Activated CD4-positive, alpha-beta T cell treated with anti-CD3 and anti-CD28 coated beads, Interleukin-2, amount 50 U/mL, for 4 hours (primary cell): ENCODE measurements at regions not wholly inside any gene's neighbourhood (a gene's known extent, or its start where the extent isn't known, plus 50 kb on each side); places are given as distances from the start of the nearest gene placed in this dataset.
"Not testable (repeated sequence)": the region's sequence is repeated elsewhere in the genome, so short reads cannot be mapped to it uniquely, and the experiment has no call there.

Experiments used
- DNase-seq, 2 experiments: peaks; one replicate each; pipeline ENCODE4 v3.0.0-alpha.2; 2020

DNA sequence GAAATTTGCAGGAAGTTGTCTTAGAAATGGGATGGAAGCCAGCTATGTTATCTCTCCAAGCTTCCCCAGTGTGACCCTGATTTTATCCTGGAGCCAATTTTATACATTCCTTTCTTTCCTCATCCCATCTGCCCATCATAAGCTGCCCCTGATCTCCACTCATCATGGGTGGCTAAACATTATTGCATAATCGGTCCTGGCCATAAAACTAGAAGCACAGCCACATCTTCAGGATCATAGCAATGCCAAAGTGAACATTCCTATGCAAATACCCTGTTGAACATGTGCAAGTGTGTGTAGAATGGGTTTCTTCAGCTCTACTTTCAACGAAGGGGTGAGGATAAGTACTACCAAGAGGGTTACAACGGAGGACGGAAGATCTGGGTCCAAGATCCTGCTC, 50.6 kb upstream of the COG2 start:
- no peak for DNase-seq

DNA sequence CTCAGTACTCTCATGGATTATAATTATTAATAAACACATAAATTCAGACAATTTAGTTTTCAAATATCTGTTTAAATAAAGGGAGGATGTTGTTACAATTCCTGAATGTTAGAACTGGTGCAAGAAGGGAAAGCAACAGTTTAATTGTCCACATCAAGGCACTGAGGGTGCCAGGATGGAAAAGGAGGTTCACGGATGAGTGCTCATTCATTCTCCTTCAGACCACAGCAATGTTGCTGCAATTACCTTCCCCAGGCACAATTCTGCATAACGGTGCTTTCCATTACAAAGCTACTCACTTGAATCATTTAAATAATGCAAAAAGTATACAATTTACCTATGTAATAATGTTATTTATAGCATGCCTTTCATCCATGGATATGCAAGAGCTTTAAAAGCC, 52.3 kb upstream of the COG2 start:
- no peak for DNase-seq

DNA sequence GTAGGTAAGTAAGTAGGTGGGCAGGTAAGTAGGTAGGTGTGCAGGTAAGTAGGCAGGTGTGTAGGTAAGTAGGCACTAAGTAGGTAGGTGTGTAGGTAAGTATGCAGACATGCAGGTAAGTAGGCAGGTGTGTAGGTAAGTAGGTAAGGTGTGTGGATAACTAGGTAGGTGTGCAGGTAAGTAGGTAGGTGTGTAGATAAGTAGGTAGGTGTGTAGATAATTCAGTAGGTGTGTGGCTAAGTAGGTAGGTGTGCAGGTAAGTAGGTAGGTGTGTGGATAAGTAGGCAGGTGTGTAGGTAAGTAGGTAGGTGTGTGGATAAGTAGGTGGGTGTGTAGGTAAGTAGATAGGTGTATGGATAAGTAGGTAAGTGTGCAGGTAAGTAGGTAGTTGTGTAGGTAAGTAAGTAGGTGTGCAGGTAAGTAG, 53.9 kb upstream of the COG2 start:
- DNase-seq = no peak

DNA sequence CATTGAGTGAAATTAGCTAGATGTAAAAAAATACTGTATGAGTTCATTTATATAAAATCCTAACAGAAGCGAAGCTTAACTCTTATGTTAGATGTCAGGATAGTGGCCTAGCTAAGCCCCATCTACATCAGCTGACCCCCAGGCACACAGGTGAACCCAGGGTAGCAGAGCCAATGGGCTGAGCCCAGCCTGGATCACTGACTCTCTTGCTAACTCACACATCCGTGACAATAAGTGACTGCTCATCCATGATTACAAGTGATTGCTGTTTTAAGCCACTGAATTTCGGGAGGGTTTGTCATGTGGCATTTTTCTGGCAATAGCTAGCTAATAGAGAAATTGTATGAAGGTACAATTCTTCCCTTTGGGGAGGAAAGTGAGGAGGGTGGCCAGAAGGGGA, 55.2 kb upstream of the COG2 start:
- no peak for DNase-seq

DNA sequence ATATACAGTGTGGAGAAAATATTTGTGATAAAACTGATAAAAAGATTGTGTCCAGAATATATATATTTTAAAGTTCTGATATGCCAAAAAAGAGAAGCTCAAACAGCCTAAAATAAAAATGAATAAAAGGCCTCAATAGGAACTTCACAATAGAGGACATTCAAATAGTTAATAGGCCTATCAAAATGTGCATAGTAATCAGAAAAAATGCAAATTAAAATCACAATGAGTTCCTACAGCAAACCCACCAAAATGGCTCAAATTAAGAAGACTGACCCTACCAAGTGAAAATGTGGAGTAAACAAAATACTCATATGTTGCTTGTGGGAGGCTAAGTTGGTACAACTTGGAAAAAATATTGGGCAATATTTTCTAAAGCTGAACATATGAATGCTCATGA, 57.6 kb upstream of the COG2 start:
- DNase-seq = no peak

DNA sequence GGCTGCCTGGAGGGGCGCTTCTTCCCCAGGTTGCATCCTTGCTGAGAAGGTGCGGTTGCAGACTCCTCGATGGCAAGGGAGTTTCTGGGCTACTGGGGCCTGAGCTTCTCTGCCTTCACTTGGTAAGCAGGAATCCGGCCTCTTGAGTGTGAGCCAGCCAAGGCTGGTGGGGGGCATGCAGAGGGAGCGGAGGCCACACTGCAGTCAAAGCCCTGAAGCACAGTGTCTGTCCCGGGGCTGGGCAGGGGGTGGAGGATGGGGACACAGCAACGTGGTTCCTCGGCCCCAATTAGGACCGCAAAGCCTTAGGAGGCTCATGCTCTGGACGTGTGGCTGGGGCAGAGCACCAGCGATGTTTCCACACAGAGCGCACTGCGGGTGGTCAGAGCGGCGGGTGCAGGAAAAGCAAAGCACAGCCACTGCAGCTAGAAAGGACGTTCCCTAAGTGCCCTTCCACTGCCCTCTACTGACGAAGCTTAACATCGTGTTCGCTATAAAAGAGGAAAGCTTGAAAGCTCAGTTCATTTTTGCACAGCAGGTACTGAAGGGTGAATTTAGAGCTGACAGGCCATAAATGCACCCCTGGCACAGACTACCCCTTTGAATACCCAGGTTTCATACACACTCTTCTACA, 60.7 kb upstream of the COG2 start:
- DNase-seq = no peak

DNA sequence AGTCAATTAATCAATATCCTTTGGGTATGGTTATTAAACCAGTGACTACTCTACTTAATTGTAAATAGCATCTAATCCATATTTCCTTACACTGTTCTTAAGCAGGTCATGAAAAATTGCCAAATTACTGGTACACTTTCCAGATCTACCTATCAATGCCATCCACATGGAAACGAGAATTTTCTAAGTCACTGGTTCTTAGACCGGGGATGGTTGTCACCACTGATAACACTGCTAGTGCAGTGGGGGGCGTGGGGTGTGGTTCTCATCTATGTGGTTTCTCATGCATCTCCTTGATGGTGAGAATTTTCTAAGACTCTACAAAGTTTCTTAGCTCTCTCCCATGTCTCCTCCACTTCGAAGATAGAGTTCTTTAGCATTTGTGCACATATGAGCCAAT, 63.7 kb upstream of the COG2 start:
- no peak for DNase-seq

DNA sequence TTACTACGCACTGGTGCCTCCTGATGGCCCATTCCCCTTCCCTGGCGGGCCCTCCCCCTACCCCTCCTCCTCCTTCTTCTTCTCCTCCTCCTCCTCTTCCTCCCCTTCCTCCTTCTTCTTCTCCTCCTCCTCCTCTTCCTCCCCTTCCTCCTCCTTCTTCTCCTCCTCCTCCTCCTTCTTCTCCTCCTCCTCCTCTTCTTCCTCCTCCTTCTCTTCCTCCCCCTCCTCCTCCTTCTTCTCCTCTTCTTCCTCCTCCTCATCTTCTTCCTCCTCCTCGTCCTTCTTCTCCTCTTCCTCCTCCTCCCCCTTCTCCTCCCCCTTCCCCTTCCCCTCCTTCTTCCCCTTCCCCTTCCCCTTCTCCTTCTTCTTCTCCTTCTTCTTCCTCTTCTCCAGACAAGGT, 64.7 kb upstream of the COG2 start:
- no peak for DNase-seq

DNA sequence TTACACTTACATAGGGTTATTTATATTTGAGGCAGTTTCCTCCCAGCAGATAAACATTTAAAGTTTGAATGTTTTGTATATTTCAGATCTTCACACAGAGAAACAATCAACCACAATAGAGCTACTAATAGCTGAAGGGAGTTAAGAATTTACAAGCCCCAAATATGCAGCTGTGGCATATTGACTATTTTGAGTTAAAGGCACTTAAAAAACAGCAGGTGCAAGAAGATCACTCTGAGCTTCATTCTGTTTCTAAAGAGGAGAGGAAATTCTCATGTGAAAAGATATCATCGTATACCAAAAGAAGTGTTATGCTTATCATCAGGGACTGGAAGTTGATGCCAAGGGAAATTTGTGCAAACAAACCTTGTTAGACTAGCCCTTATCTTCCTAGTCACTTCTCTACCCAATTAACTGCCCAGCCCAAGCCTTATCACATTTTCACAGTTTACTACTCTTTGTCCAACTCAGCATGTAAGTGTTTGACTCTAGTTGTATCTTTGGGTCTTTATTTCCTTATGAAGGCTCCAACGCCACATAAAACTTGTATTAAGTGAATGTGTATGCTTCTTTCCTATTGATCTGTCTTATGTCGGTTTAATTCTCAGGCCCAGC, 66.3 kb upstream of the COG2 start:
- DNase-seq = no peak

DNA sequence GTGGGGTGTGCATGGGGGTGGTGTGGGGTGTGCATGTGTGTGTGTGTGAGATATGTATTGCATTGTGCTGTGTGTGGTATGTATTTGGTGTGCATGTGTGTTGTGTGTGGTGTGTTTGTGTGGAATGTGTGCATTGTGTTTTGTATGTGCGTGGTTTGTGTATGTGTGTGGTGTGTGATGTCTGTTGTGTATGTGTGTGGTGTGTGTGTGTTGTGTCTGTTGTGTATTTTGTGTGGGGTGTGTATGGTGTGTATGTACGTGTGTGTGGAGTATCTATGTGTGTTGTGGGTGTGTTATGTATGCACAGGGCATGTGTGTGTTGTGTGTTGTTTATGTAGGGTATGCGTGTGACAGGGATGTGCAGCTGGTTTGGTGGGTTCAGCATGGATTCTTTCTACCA, 67.8 kb upstream of the COG2 start:
- no peak for DNase-seq

DNA sequence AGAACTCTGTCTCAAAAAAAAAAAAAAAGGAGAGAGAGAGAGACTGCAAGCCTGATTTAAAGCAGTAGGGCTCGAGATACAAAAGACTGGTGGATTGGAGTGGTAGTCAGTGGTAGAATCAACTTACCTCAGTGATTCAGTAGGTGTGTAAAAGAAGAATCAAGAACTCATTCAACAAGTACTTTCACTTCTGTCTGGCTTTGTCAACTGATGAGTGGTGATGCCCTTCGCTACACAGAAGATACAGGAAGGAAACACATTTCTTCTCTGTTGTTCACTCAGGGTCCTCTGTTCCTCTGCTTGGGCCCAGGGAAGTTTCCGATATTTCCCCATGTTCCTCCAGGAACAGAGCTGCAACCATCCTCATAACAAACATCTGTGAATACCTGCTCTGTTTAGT, 68.6 kb upstream of the COG2 start:
- no peak for DNase-seq

DNA sequence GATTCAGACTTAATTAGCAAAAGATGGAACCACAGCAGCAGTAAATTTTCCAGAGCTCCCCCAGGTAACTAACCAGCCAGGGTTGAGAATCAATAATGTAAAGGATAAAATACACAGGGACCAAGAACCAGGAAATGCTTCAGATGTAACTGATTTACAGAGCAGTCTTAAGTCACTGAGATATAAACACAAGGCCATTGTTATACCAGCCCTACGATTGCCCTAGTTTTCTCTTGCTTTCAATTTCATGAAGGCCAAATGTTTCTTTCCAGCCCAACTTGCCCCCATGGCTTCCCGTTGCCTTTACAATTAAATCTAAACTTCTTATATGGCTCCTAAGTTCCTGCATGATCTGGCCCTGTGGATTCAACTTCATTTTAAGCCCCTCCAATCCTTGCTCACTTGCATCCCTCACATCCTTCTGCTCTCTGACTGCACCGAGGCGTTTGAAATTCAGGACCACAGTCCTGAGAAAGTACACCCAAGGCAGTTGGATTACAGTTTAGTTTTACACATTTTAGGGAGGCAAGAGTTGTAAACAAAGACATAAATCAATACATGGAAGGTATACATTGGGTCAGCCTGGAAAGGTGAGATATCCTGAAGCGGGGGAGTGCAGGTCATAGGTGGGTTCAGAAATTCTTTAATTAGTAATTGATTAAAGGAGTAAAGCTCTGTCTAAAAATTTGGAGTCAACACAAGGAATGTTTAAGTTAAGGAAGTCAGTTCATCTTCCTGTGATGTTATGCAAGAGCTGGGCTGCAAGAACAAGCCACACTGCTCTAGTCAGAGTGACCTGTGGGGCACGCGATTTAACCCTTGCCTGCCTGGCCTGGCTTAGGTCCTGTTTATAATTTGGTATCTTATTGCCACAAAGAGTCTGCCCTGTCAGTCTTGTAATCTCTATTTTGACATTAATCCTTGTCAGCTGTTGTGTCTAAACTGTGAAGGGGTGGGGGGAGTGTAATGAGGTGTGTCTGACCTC, 69.9 kb upstream of the COG2 start:
- no peak for DNase-seq

DNA sequence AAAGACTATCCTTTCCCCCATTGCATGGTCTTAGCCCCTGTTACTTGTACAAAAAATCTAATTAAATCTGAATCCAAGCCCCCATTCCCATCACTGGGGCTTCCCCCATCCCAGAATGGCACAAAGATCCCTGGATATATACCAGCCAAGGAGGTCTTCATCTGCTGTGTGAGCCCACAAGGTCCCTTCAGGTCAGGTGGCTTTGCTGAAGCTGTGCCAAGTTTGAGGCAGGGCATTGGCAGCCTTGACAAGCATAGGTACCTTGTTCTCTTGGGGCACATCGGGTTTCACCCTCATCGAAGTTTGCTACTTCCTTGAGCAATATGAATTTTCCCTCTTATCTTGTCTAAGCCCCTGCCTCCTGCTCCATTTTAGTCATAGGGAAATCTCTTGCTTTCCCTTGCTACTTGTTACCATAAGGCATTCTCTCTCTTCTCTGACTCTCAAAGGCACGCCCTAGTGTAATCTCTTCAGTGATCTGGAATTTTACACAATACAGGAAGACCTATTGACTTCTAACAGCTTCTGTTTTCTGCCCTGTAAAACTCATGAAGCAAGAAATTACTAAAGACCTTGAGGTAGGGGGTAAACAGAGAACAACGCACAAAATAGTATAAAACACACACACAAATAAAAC, 71.4 kb upstream of the COG2 start:
- no peak for DNase-seq

DNA sequence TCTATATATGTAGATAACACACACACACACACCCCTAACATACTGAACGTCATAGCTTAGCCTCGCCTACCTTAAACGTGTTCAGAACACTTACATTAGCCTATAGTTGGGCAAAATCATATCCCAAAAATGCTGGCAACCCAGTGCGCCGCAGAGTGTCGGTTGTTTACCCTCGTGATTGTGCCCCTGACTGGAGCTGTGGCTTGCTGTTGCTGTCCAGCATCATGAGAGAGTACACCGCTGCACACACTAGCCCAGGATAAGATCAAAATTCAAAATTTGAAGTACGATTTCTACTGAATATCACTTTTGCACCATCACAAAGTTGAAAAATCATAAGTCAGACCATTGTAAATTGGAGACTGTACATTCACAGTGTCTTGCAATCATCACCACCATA, 73.1 kb upstream of the COG2 start:
- no peak for DNase-seq

DNA sequence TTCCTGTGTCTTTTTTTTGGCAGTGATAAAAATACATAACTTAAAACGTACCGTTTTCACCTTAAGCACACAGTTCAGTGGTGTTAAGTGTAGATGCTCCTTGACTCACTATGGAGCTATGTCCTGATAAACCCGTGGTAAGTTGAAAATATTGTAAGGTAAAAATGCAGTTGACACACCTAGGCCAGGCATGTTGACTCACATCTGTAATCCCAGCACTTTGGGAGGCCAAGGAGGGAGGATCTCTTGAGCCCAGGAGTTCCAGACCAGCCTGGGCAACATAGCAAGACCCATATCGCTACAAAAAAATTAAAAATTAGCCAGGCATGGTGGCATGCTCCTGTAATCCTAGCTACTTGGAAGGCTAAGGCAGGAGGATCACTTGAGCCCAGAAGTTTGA, 73.6 kb upstream of the COG2 start:
- no peak for DNase-seq

DNA sequence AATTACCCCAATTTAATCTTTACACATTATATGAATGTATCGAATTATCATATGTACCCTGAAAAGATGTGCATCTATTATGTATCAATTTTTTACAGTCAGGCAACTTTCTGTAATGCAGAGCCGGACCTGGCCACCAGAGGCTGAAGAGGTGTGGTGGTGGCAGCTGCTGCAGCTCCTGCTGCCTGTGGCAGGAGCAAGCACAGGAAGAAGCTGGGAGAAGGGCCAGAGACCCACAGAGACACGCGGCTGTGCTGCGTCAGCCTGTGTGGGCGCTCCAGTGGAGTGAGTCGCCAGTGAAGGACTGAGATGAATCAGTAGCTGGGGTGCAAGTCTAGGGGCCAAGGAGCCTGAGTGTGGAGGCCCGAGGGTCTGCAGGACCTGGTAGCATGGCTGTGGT, 74.3 kb upstream of the COG2 start:
- DNase-seq = no peak

DNA sequence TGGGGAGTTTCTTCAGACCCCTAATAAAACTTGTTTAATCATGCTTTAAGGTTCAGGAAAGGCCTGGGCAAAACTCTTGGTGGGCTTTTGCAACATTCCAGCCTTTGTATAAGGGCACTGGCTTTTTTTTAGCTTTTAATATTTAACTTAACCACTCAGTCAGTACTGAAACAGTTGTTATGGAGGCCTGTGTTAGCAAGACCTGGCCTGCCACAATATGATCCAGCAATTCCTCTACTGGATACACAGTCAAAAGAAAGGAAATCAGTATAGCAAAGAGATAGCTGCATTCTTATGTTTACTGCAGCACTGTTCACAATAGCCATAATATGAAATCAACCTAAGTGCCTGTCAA, 75.1 kb upstream of the COG2 start:
- DNase-seq = no peak

DNA sequence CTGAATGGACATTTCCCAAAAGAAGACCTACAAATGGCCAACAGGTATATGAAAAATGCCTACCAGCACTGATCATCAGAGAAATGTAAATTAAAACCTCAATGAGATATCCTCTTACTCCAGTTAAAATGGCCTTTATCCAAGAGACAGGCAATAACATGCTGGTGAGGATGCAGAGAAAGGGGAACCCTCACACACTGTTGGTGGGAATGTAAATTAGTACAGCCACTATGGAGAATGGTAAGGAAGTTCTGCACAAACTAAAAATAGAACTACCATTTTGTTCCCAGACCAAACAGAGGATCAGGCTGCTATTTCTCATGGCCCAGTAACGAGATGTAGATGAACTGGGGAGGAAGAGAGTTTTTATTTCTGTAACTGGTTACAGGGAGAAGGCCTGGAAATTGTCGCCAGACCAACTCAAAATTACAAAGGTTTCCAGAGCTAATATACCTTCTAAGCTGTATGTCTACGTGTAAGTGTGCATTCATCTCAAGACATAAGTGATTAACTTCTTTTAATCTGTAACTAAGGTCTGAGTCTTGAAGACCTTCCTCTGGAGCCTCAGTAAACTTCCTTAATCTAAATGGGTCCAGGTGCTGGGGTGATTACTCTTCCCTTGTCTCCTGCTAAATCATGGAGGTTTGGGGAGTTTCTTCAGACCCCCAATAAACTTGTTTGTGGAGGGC, 75.6 kb upstream of the COG2 start:
- DNase-seq = not testable (repeated sequence)

DNA sequence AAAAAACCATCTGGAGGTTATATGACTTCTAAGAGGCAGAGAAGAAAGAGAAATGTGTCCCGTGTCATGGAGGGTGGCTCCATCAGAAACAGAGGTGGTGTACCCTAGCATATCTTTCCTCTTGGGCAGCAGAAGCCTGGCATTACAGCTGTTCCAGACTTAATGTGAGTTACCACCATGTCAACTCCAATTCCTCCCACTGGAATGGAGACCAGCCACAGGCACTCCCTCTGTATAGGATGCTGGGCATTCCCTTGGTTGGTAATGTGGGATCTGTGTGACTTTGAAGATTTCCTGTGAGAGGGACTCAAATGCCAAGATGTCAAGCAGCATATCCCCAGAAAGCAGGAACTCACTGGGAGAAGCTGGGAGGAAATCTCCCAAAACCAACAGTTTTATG, 77.1 kb upstream of the COG2 start:
- DNase-seq = no peak

DNA sequence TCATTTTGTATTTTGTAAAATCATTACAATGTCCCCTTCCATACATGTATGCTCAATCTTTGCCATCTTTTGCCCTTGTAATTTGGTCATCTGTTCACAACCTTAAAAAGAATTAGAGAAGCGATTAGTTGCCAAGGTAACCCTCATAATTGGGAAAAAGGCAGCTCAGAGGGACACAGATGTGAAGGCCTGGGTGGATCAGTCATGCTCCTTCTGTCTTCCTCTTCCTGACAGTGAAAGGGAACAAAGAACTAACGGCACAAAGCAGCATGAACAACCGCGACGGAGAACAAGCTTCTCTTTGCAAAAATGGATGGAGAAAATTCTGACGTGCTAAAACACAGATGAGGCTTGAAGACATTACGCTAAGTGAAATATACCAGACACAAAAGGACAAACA, 78.7 kb upstream of the COG2 start:
- DNase-seq = no peak

DNA sequence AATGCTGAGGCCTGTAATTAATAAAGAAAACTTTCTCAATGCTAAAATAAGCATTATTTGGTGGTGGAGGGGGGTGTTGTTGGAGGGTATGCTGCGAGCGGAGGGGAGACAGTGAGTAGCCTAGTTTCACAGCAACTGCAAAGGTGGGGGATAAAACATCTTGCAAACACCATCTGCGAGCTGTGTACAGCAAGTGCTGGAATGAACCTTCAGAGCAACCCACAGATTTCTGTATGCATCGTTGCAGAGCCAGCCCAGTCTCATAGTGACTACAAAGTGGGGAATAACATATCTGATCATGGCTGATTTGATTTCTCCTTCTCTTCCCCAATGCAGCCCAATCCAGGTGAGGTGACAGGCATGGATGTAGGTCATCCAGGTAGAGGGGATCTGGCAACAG, 80.7 kb upstream of the COG2 start:
- no peak for DNase-seq

DNA sequence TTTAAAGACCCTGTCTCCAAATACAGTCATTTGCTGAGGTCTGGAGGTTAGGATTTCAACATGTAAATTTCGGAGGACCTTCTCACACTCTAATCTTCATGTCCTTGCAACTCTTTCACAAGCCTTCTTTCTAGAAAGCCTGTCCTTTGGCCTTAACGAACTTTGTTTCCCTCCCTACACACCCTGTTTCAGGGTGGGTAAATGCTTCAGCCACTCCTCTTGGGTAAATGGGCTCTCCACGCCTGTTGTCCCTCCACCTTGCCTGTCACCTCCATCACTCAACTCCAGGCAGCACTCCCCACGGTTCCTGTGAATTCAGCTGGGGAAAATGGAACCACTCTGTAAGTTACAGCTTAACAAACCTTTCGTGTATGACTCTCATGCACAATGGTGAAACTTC, 84.0 kb upstream of the COG2 start:
- DNase-seq = no peak

DNA sequence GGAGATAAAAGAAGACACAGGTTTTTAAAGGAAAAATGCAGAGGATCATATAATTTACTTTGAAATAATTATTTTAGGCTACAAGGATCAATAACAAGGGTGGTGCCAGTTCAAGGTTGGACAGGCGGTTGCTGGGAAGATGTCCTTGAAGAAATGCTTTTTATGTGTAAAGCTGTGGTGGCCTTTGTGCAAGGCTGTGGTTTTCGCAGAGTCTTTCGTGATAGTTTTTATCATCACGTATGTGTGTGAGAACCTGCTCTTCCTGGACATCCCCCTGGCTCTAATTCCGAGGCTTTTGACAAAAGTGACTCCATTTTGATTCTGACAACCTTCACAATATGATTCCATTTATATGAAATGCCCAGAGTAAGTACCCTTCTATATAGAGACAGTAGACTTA, 85.8 kb upstream of the COG2 start:
- no peak for DNase-seq
